GM12873 (cell line): ENCODE measurements at regions not wholly inside any gene's neighbourhood (a gene's known extent, or its start where the extent isn't known, plus 50 kb on each side); places are given as distances from the start of the nearest gene placed in this dataset.

Source experiments
- TF ChIP-seq, protein P1 (sequence below): IDR thresholded peaks from 2 replicates; pipeline ENCODE4 v1.5.1; 2012; ENCODE audit warnings: low read depth, mild to moderate bottlenecking, moderate library complexity, low read length, control low read depth; ENCODE audit not compliant: insufficient read depth; ENCODE audit errors: missing control alignments

DNA sequence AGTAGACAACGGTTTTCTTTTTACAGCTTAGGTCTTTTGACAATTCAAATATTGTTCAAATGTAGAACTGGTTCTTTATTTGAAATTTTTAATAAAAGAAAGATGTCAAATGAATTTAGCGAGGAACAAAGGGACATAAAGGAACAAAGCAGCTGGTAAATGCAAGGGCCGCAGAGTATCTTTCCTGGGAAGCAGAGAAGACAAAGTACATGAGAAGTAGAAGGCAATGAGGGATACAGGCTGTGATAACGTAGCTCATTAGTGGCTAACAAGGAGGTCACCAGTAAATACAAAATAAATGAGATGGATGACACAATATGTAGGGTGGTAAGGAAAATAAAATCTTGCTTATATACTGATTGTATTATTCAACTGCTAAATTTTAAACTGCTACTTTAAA, 762.8 kb downstream of the VGLL3 start:
- TF ChIP-seq, protein P1, sequence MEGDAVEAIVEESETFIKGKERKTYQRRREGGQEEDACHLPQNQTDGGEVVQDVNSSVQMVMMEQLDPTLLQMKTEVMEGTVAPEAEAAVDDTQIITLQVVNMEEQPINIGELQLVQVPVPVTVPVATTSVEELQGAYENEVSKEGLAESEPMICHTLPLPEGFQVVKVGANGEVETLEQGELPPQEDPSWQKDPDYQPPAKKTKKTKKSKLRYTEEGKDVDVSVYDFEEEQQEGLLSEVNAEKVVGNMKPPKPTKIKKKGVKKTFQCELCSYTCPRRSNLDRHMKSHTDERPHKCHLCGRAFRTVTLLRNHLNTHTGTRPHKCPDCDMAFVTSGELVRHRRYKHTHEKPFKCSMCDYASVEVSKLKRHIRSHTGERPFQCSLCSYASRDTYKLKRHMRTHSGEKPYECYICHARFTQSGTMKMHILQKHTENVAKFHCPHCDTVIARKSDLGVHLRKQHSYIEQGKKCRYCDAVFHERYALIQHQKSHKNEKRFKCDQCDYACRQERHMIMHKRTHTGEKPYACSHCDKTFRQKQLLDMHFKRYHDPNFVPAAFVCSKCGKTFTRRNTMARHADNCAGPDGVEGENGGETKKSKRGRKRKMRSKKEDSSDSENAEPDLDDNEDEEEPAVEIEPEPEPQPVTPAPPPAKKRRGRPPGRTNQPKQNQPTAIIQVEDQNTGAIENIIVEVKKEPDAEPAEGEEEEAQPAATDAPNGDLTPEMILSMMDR = no peak

DNA sequence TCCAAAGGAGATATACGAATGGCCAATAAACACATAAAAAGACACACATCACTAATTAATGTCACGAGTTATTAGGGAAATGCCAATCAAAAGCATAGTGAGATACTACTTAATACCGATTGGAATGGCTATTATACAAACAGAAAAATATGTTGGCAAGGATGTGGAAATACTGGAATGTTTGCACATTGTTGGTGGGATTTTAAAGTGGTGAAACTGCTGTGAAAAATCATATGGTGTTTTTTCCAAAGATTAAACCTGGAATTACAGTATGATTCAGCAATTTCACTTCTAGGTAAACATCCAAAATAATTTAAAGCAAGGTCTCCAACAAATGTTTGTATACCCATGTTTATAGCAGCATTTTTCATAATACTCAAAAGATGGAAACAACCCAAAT, 765.5 kb downstream of the VGLL3 start:
- TF ChIP-seq, protein P1 = no peak

DNA sequence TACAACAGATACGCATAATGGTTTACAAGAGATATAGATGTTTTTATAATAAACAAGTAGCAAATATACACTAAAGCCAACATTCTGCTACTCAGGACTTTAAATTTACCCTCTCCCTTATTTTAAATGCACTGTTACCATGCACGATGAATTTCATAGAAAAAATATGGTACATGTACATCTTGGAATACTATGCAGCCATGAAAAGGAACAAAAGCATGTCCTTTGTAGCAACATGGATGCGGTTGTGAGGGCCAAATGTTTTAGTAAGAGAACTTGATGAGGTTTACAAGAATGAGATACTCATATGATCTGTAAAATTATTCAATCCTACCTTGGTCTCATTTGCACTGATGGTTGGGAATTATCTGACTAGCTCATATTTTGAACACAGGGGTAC, 769.3 kb downstream of the VGLL3 start:
- TF ChIP-seq, protein P1 = no peak

DNA sequence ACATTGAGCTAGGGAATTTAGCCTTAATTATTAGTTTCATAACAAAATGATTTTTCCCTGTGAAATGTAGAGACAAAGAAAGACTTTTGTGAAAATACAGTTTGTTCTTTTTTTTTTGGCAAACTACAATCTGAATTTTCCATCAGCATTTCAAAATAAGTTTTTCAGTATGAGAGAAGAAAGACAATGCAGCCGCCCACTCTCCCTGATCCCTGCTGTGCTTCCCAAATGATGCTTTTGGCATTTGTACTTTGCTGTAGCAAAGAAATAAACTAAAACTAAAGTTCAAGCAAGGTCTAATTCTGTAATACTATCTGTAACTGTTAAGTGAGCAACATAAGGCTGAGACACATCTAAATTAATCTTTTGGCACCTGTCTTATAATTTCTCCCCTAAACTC, 782.2 kb downstream of the VGLL3 start:
- TF ChIP-seq, protein P1 = no peak

DNA sequence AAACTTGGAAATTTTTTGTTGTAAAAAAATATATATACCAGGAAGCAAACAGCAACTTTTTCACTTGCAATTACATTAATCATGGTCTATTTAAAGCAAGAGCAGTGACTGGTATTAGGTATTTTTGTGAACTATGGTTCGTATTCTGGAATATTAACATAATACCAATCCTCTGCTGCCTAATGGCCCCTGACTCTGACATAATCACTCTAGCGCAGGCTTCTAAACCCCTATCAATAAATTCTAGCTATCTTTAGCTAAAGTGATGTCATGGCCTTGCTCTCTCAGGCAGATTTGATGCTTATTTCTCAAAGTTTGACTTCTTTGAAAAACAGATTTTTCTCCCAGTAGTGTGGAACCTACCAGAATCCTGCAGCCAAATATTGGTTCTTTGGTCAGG, 808.3 kb downstream of the VGLL3 start:
- TF ChIP-seq, protein P1 = no peak

DNA sequence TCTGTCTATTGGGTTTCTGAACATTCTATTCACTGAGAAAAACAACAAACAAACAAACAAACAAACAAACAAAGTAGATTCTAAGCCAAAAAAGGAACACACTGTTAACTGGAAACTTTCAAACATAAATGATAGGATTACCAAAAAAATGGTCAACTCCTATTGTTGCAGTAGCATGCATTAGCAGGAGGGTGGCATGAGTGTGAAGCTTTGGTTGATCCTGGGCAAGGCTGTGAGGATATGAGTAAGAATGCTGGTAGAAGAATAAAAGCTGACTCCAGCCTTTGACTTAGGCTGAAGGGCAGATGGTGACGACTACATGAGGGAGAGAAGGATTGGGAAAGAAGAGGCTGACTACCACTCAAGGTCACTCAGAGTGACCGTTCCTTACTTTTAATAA, 810.3 kb downstream of the VGLL3 start:
- TF ChIP-seq, protein P1 = no peak

DNA sequence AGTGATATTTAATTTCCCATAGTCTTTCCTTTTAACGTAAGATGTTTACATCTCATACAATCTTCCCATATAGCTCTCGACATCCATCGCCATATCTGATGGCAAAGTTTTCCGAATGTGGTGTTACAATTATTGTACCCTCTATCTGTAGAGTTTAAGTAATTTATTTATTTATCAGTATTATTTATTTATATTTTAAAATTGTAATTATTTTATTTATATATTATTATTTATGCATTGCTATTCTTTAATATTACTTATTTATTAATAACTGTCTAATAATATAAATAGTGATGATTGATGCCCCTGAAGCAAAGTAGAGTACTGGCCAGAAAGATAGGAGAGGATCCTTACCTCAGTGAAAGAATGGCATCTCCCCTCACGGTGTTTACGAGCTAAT, 812.9 kb downstream of the VGLL3 start:
- TF ChIP-seq, protein P1 = no peak

DNA sequence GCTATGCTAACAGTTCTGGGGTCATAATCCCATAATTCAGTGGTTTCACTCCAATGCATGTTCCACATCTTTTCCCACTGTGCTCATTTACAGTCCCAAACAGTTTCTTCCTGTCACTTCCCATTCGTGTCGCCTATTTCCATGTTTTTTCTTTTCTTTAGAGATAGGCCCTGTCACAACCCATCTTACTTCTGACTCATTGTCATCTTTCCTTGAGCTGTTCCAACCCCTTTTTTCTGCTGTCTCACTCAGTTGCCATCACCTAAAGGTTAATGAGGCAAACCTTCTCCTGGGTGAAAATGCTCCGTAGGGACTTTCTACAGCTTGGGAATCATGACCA, 814.5 kb downstream of the VGLL3 start:
- TF ChIP-seq, protein P1 = no peak
